H54 (cell line): ENCODE measurements at regions not wholly inside any gene's neighbourhood (a gene's known extent, or its start where the extent isn't known, plus 50 kb on each side); places are given as distances from the start of the nearest gene placed in this dataset.

Experiments
- DNase-seq: peaks from one replicate; pipeline ENCODE4 v3.0.0; 2011; ENCODE audit warnings: low spot score, mixed read lengths; ENCODE audit not compliant: insufficient read length
- FAIRE-seq: peaks from 3 replicates; lab custom pipeline; 2011; peaks lifted over from hg19 to GRCh38; lab: Jason Lieb, UNC
- POLR2A ChIP-seq: IDR thresholded peaks from 2 replicates; pipeline ENCODE4 v1.6.1; 2011; ENCODE audit warnings: low read depth, mild to moderate bottlenecking, low read length

DNA sequence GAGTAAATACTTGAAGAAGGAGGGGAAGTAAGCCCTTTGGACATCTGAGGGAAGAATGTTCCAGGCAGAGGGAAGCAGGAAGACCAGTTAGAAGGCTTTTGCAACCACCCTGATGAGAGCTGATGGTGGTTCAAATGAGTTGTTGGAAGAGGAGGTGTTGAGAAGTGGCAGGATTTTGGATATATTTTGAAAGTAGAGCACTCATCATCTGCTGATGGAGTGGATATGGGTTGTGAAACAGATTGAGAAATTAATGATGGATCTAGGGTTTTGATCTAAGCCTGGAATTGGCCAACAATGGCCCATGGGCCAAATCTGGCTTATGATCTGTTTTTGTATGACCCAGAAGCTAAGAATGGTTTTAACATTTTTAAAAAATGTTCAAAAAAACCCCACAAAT, 230.7 kb downstream of the NDFIP2 start:
- no peak for TF ChIP-seq POLR2A
- no peak for FAIRE-seq
- no peak for DNase-seq

DNA sequence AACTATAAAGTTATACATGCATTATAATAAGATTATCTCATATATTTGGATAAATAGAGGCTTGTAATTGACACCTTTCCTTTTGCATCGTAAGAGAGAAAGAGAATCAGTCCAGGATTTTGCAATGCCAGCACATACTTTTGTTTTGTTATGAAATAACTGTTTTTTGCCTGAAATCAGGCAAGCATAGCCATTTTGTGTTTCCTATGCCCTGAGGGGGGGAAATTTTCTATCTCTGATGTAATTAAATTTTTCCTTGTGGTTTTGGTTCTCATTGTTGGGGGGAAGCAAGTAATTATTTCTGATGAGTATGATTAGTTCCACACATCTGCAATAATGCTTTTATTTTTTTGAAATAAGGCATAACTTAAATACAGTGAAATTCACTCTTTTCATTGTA, 229.4 kb downstream of the NDFIP2 start:
- DNase-seq (no peak), FAIRE-seq (no peak)

DNA sequence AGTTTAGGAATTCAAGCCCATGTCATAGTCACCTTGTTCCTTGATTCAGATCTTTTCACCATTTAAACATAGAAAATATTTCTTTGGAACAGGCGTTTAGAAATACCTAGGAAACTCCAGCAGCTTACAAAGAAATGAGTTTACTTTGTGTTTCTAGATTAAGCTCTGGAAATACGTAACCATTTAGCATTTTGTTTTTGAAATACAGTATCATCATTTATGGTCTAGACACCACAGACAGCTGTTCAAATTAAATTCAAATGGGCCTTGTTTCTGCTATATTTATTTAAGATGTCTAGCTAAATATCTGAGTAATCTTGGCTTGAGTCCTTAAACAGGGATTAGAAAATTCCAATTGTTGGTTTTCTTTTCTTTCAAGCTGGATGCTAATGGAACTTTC, 228.5 kb downstream of the NDFIP2 start:
- FAIRE-seq (no peak), DNase-seq (no peak)
- TF ChIP-seq POLR2A = no peak

More for the DNA sequence above, 229.4 kb downstream of the NDFIP2 start:
- TF ChIP-seq POLR2A = no peak

DNA sequence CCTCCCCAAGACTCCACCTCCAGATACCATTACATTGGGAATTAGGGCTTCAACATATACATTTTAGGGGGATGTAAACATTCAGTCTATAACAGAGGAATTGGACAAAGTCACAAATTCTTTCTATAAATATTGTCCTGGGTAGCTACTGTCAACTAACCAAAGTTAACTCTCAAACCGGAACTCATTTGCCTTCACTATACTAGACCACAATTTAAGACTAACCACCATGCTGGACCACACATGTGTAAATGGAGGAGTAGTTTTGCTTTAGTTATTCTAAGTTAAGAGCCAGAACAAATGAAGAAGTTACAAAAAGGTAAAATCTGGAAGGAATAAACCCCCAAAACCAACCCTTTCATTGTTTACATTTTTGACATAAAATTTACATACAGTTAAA, 222.8 kb downstream of the NDFIP2 start:
- TF ChIP-seq POLR2A = no peak
- FAIRE-seq = no peak
- no peak for DNase-seq

DNA sequence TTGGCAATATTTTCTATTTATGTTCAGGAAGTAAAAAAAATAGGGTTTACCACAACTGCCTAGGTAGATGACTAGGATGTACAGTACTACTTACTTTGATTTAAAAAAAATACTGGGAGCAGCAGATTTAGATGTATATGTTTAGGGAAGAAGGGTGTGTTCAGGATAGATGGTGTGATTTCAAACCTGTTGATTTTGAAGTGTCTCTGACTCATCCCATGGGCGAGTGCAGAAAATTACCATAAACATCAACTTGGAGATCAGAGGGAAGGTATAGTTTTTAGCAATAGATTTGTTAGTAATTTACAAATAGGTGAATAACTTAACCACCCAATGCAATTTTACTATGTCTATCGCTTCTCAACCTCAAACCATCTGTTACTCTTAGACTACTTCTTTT, 214.8 kb downstream of the NDFIP2 start:
- no peak for TF ChIP-seq POLR2A
- FAIRE-seq (no peak), DNase-seq (no peak)

DNA sequence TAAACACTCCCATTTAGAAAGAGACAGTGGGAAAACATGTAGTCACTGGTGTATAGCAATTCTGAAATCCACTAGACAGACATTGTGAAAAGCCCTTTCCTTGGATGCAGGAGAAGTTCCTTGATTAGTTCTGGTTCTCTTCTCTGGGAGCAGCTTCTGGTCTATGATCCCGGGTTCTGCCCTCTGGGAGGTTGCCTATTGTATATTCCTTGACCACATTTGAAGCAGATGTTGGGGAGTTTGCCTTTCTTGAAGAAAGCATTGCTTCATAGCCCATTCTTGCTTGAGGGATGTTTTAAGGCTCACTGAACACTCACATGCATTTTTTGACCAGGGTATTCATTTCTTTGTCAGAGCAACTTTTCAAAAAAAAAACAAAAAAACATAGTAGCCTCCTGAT, 211.9 kb downstream of the NDFIP2 start:
- FAIRE-seq (no peak), DNase-seq (no peak)
- TF ChIP-seq POLR2A = no peak

DNA sequence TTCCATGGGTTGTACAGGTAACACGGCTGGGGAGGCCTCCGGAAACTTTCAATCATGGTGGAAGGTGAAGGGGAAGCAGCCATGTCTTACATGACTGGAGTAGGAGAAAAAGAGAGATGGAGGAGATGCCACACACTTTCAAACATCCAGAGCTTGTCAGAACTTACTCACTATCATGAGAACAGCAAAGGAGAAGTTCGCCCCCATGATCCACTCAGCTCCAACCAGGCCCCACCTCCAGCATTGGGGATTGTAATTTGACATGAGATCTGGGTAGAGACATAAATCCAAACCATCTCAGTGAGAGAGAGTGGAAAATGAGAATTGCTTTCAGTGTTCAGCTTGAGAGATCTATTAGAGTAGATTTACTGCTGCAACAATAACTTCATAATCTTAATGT, 210.9 kb downstream of the NDFIP2 start:
- no peak for FAIRE-seq
- TF ChIP-seq POLR2A = no peak

DNA sequence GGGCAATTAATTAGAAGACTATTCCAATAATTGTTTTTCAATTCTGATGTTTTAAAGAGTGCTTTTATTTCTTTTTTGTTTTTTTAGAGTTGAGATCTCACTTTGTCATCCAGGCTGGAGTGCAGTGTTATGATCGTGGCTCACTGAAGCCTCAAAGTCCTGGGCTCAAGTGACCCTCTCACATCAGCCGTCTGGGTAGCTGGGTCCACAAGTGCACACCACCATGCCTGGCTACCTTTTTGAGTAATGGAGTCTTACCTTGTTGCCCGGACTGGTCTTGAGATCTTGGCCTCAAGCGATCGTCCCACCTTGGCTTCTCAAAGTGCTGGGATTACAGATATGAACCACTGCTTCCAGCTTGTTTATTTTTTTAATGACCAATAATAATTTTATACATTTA, 207.8 kb downstream of the NDFIP2 start:
- DNase-seq = no peak
- no peak for TF ChIP-seq POLR2A
- FAIRE-seq = no peak

More for the DNA sequence above, 210.9 kb downstream of the NDFIP2 start:
- DNase-seq = no peak

DNA sequence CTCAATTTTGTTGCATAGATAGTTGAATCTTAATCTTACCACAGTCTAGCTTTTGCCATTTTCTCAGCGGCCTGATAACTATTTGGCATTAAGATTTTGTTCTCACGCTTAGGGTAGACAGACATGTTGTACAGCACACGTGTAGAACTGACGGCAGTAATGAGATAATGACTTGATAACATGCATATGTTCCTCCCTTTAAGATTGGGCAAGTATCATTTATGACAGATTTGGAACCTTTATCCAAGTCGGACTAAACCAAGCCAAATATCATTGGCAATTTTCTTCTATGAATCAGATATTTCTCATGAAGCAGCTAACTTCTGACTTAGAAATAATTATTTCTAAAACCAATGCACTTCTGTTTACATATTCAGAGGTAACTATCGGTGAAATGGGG, 205.5 kb downstream of the NDFIP2 start:
- TF ChIP-seq POLR2A = no peak
- no peak for FAIRE-seq
- DNase-seq = no peak

DNA sequence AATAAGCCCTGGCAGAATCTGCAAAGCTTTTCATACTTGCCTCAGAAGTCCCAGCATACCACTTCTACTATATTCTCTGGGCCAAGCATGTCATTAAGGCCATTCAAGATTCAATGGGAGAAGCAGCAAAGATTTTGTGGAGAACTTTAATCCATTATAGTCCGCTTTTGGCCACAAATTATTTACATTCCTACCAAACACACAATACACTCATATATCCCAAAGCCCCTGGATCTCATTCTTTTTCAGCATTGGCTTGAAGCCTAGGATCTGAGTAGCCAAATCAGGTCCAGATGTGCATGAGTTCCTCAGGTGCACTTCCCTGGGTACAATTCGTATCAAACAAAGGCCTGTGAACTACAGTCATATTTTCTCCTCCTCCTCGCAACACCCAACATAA, 203.4 kb downstream of the NDFIP2 start:
- TF ChIP-seq POLR2A = no peak
- DNase-seq (no peak), FAIRE-seq (no peak)

DNA sequence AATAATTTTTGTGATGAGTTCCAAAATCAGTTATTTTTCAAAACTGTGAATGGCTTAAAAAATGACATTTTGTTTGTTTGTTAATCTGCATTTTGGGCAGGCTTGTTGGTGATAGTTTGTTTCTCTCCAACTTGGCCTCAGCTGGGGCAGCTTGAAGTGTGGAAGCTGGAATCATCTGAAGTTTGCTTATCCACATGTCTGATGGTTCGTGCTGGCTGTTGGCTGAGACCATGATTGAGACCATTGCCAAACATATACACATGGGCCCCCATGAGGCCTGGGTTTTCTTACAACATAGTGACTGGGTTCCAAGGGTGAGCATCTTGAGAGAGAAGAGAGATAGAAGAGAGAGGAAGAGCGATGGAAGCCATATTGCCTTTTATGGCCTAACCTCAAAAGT, 201.2 kb downstream of the NDFIP2 start:
- FAIRE-seq = no peak
- TF ChIP-seq POLR2A = no peak
- DNase-seq = no peak

DNA sequence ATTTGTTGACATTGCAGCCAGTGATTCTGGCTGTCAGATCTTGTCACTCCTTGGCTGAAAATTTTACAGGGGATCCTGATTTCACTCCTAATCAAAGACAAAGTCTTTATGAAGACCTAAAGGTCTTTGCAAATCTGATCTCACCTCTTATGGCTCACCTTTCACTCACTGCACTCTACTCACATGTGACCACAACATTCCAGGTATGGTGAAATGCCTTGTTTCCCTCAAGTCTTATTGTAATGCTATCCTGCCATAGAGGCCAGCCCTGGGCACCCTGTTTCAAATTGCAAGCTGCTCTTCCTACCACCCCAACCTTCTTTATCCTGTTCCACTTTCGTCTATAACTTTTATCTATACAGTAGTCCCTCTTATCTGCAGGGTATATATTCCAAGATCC, 200.1 kb downstream of the NDFIP2 start:
- no peak for TF ChIP-seq POLR2A
- FAIRE-seq = no peak
- no peak for DNase-seq

DNA sequence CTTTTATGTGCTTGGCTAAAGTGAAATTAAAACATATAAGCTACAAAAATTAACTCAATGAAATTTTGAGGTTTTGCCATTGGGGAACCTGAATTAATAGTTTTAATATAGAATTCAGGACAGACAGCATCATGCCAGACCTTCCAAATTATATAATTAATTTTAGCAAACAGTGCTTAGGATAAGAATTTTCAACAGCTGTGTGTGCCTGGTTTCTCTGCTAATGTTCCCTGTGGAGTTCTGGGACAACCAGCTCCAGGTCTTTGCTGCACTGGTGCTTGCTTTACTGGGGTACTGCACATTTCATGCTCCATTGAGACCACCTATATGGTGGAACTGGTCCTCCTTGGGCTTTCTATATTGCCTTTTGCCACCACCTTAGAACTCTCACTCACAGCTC, 199.5 kb downstream of the NDFIP2 start:
- DNase-seq (no peak), FAIRE-seq (no peak)
- no peak for TF ChIP-seq POLR2A

DNA sequence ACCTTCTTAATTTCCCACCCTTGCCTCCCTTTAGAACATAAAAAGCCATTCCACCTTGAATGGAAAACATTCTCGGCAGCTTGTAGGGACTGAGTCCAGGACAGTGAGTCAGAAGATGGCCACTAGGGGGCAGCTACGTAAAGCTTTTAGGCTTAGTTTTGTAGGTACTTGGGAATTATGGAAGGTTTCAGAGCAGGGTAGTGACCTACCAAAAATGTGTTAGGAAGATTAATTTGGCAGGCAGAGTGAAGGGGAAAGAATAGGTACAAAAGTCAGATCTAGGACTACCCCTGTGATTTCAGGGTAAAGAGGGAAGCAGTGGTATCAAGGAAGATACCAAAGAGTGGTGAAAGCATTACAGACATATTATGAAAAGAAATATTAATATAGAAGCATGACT, 198.4 kb downstream of the NDFIP2 start:
- peak; percentile 9 for DNase-seq
- TF ChIP-seq POLR2A = no peak
- FAIRE-seq = peak; percentile 88

DNA sequence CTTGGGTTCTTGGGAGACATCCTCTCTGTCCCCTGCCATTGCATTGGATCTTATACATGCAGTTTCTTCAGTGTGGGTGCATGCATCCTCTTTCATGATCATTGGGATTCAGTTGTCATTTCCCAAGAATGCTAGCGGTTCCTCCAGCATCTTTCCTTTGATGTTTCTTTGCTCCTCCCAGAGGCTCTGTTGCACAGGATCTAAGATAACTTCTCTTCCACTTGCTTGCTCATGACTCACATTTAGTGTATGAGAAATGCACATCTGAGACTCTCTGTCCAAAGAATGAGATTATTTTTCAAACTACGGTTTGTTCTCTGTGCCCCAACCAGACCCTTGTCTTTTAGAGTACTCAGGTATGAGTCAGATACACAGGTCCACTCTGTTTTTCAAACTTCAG, 197.1 kb downstream of the NDFIP2 start:
- no peak for TF ChIP-seq POLR2A
- no peak for DNase-seq
- FAIRE-seq = peak; percentile 71

DNA sequence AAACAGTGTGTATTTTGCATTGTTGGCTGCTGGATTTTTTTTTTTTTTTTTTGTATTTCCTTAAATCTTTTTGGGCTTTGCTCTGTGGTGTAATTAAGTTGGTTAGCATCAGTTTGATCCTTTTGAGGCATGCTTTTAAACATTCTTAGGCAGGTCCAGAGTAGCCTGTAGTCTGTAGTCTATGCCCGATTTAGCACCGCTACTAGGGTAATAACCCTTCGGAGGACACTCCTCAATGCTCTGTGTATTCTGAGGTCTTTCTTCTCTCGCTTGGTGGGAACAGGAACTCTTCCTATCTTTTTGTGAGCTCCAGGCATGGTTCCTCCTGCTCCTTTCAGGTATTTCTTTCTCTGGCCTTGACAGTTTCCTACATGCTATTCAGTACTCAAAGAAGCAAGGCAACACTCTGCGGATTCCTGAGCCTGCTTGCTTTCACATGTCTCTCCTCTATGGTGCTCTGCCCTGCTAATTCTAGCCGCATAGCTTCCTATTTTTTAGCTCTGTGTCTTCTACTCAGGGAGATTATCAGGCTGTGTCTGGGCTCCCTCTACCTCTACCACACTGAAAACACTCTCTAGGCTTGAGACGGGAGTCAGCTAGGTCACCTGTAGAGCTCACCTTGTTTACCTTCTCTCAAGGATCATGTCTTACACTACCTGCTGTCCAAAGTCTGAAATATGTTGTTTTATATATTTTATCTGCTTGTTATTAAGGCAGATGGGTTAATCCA, 195.1 kb downstream of the NDFIP2 start:
- DNase-seq (no peak), FAIRE-seq (no peak)
- TF ChIP-seq POLR2A = no peak
